ENCODE measurements at regions not wholly inside any gene's neighbourhood (a gene's known extent, or its start where the extent isn't known, plus 50 kb on each side); places are given as distances from the start of the nearest gene placed in this dataset.

DNA sequence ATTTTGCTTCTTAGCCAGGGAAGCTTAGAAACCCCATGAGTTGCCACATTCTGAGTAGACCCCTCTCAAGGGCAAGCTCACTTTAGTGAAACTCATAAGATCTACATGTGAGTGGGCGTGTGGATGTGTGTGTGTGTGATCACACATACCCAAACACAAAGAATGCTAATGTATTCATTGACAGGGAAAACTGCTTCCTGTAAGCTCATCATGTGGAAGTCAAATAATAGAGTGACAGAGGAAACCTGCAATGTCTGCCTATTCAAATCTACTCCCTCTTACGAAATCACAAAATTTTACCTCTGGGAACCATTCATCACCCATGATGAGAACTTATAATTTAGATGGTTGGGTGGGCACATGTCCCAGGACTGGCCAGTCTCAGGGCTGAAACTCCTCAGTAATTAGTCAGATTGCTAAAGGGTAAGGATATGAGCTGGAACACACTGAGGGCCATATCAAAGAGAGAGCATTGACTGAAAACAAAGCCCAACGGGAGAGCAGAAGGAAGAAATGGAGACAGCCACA lies 94.5 kb upstream of the CCDC150 start:
- Mint-ChIP-seq H3K4me1 (no peaks in the 10 kb centered on the region), H3K36me3 (ENCODE audit: low read depth) (no peaks in the 10 kb centered on the region), H3K9me3 (peaks cover 4% of the 10 kb centered on the region), H3K27ac (ENCODE audit: unreplicated experiment) (no peak overlapping the region), H3K4me3 (no peak overlapping the region), H3K27me3 (ENCODE audit: low read depth) (no peaks in the 10 kb centered on the region)
- DNase-seq (ENCODE audit: low read depth, low spot score): no peak
- TF ChIP-seq, protein P1, sequence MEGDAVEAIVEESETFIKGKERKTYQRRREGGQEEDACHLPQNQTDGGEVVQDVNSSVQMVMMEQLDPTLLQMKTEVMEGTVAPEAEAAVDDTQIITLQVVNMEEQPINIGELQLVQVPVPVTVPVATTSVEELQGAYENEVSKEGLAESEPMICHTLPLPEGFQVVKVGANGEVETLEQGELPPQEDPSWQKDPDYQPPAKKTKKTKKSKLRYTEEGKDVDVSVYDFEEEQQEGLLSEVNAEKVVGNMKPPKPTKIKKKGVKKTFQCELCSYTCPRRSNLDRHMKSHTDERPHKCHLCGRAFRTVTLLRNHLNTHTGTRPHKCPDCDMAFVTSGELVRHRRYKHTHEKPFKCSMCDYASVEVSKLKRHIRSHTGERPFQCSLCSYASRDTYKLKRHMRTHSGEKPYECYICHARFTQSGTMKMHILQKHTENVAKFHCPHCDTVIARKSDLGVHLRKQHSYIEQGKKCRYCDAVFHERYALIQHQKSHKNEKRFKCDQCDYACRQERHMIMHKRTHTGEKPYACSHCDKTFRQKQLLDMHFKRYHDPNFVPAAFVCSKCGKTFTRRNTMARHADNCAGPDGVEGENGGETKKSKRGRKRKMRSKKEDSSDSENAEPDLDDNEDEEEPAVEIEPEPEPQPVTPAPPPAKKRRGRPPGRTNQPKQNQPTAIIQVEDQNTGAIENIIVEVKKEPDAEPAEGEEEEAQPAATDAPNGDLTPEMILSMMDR (conservative IDR thresholded peaks at IDR 0.05): no peak

DNA sequence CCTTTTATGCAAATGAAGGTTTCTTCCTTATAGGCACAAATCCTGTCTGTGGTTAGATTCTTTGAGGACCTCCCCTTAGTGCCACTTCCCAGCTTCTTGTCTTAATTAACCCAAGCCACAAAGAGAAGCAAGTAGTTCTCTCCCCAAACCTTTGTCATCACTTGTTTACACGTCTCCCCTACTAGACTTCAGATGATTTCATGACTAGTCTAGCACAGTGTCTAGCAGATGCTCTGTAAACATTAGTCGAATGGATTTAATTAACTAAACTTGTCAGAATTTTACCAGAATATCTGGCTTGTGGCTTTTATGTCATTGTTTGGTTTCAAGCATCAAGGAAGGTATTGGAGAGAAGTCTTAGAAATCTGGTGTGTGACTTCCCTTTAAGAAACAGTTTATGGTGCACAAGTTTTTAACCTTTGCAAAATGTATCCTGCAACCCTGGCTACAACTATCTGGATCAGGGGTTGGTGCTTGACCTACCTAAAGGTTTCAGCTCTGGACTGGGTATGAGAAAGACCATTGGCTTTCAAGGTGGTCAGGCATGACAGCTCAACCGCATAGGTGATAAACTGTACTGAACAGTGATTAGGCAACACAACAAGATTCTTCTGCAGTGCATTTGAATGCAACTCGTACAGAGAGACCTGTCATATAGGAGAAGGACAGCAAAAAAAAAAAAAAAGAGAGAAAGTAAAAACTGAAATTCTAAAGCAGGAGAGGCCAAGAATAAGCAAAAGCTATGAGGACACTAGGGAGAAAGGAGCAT lies 93.2 kb upstream of the CCDC150 start:
- H3K4me3 Mint-ChIP-seq: no peak overlapping the region
- peaks cover 4% of the 10 kb centered on the region for H3K9me3 Mint-ChIP-seq
- peaks cover 4% of the 10 kb centered on the region for H3K4me1 Mint-ChIP-seq
- TF ChIP-seq, protein P1 (conservative IDR thresholded peaks at IDR 0.05): no peak
- no peaks in the 10 kb centered on the region for H3K27me3 Mint-ChIP-seq (ENCODE audit: low read depth)
- H3K36me3 Mint-ChIP-seq (ENCODE audit: low read depth): no peaks in the 10 kb centered on the region
- DNase-seq (ENCODE audit: low read depth, low spot score): no peak
- no peak overlapping the region for H3K27ac Mint-ChIP-seq (ENCODE audit: unreplicated experiment)

DNA sequence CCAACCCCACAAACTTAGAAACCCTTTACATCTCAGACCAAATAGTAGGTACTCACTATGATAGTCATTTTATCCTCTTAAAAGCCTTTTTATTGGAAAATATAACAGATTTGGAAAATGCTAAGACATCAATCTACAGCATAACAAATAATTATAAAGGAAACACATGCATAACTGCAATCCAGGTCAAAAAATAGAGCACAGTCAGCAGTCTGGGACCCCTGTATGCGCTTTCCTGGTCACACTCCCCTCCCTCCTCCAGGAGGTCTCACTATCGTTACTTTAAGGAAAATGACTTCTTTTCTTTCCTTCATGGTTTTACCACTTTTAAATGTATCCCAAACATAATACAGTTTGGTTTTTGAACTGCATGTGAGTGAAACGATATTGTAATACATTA lies 90.5 kb upstream of the CCDC150 start:
- no peak overlapping the region for H3K27ac Mint-ChIP-seq (ENCODE audit: unreplicated experiment)
- peaks cover 9% of the 10 kb centered on the region for H3K4me1 Mint-ChIP-seq
- TF ChIP-seq, protein P1 (conservative IDR thresholded peaks at IDR 0.05): no peak
- no peak for DNase-seq (ENCODE audit: low read depth, low spot score)
- H3K9me3 Mint-ChIP-seq: peaks cover 4% of the 10 kb centered on the region
- H3K27me3 Mint-ChIP-seq (ENCODE audit: low read depth): no peaks in the 10 kb centered on the region
- no peak overlapping the region for H3K4me3 Mint-ChIP-seq
- no peaks in the 10 kb centered on the region for H3K36me3 Mint-ChIP-seq (ENCODE audit: low read depth)

DNA sequence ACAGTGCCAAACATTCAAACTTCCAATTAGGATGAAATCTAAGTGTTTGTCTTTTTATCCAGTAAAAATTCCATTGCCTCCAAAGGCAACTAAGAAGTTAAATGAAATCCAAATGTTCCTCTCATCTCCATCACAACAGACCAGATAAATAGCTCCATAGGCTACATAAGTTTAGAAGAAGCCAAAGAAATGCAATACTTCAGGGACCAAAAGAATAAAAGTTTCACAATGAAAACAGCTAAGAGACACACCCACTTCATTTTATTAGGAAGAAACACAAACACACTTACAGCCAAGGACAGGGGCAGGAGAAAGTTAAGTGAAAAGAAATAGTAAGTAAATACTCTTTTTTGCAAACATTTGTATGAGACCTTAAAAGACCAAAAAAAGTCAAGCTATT lies 88.5 kb upstream of the CCDC150 start:
- H3K27me3 Mint-ChIP-seq (ENCODE audit: low read depth): no peaks in the 10 kb centered on the region
- H3K4me3 Mint-ChIP-seq: no peak overlapping the region
- no peaks in the 10 kb centered on the region for H3K36me3 Mint-ChIP-seq (ENCODE audit: low read depth)
- no peak overlapping the region for H3K27ac Mint-ChIP-seq (ENCODE audit: unreplicated experiment)
- TF ChIP-seq, protein P1 (conservative IDR thresholded peaks at IDR 0.05): no peak
- no peak for DNase-seq (ENCODE audit: low read depth, low spot score)
- peaks cover 4% of the 10 kb centered on the region for H3K9me3 Mint-ChIP-seq
- H3K4me1 Mint-ChIP-seq: peaks cover 9% of the 10 kb centered on the region

DNA sequence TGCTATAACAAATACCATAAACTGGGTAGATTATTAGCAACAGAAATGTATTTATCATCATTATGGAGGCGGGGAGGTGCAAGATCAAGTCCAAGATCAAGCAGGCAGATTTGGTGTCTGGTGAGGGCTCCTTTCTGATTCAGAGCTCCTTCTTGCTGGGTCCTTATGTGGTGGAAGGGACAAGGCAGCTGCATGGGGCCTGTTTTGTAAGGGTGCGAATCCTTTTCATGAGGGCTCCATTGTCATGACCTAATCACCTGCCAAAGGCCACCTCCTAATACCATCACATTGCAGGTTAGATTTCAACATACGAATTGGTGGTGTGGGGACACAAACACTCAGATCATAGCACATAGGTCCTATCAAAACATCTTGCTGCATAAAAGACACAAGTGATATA lies 84.4 kb upstream of the CCDC150 start:
- no peaks in the 10 kb centered on the region for H3K27me3 Mint-ChIP-seq (ENCODE audit: low read depth)
- H3K4me3 Mint-ChIP-seq: no peak overlapping the region
- H3K36me3 Mint-ChIP-seq (ENCODE audit: low read depth): no peaks in the 10 kb centered on the region
- TF ChIP-seq, protein P1 (conservative IDR thresholded peaks at IDR 0.05): no peak
- H3K27ac Mint-ChIP-seq (ENCODE audit: unreplicated experiment): no peak overlapping the region
- peaks cover 9% of the 10 kb centered on the region for H3K4me1 Mint-ChIP-seq
- H3K9me3 Mint-ChIP-seq: no peaks in the 10 kb centered on the region
- no peak for DNase-seq (ENCODE audit: low read depth, low spot score)
